HG02759 (cell line): ENCODE measurements at regions not wholly inside any gene's neighbourhood (a gene's known extent, or its start where the extent isn't known, plus 50 kb on each side); places are given as distances from the start of the nearest gene placed in this dataset.
"Not testable (repeated sequence)": the region's sequence is repeated elsewhere in the genome, so short reads cannot be mapped to it uniquely, and the experiment has no call there.

Experiments
- ATAC-seq: cut with Tn5 transposase; IDR thresholded peaks from one replicate; pipeline ENCODE4 v1.9.1; 2021; ENCODE audit warnings: mild to moderate bottlenecking, moderate library complexity; ENCODE audit not compliant: unreplicated experiment

DNA sequence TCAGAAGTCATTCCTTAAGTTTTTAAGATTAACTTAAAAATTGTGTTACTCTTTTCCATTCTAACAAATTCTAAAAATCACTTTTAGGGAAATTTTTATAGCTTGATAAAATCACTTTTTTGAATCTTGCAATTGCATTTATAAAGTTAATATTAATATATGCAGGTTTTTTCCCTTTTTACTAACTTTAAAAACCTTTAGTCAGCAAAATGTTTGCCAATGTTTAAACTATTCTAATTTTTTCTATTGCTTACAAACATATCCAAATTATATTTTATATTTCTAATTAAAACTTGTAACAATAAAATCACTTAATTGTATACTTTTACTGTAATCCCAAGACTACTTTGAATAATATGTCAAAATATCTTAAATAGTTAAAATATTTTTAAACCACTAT lies 839.4 kb downstream of the TBL1XR1 start:
- no peak for ATAC-seq

DNA sequence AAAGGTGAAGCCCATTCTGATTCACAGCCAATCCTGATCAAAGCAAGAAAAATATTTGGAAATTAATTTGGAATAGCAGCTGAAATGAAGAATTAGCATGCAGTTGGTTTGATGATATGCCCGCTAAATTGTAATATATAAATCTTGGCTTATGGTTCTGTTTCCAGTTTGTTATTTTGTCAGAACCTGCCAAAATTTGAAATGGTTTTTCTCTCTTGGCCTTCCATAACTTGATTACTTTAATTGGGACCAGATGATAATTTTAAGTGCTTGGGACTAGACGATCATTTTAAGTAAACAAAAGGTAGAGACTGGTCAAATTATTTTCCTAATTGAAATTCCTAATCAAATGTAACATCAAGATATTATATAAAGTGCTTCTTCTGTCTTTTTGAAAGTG lies 842.4 kb downstream of the TBL1XR1 start:
- ATAC-seq: no peak

GRCh38 chr3:176352716-176353334 lies 844.5 kb downstream of the TBL1XR1 start:
- ATAC-seq: no peak

DNA sequence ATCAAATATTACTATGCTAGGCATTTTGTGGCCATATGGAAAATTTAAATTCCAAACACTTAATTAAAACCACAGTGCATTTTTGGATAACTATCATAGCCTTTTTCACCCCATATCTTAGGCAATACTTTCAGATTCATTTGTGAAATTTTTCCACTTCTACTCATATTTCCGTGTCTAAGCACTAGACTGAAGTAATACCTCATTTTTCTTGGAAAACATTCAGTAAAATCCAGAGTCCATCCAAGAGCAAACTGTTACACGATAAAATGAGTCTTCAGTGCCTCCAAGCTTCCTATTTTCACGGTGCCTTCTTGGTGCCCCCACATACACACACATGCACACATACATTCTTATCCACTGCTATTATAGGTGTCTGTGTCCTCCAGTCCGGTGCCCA lies 845.9 kb downstream of the TBL1XR1 start:
- ATAC-seq: no peak

GRCh38 chr3:176349706-176350105 lies 847.6 kb downstream of the TBL1XR1 start:
- no peak for ATAC-seq

GRCh38 chr3:176347424-176348146 lies 849.7 kb downstream of the TBL1XR1 start:
- ATAC-seq: no peak

GRCh38 chr3:176341963-176342362 lies 855.3 kb downstream of the TBL1XR1 start:
- ATAC-seq: no peak

GRCh38 chr3:176328666-176329065 lies 868.6 kb downstream of the TBL1XR1 start:
- ATAC-seq: no peak

DNA sequence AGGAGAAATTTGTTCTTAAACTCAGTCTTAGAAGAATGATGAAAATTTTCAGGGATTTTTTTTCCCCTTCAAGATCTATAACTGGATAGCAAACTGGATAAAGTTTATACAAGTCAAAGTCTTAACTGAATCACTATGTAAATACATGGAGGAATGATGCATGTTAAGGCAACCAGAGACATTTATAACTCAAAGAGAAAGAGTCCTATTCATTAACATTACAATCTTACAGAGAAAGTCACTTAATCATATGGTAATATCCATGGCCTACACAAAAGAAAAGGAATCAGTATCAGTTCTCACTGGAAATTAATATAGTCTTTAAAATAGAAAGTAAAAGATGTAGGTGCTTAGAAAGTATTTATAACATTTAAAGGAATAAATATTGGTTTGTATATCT lies 869.1 kb downstream of the TBL1XR1 start:
- ATAC-seq: no peak

DNA sequence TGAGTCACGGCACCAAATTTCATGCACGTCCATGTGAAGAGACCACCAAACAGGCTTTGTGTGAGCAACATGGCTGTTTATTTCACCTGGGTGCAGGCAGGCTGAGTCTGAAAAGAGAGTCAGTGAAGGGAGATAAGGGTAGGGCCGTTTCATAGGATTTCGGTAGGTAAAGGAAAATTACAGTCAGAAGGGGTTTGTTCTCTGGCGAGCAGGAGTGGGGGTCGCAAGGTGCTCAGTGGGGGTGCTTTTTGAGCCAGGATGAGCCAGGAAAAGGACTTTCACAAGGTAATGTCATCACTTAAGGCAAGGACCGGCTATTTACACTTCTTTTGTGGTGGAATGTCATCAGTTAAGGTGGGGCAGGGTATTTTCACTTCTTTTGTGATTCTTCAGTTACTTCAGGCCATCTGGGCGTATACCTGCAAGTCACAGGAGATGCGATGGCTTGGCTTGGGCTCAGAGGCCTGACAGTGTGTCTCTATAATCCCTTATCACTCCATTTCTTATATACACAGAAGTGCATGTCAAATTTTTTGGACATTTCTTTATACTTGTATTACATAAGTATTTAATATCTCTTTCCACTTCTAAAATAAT lies 870.3 kb downstream of the TBL1XR1 start:
- ATAC-seq: not testable (repeated sequence)

GRCh38 chr3:176321532-176321931 lies 875.8 kb downstream of the TBL1XR1 start:
- not testable (repeated sequence) for ATAC-seq

- no peak for ATAC-seq
Measured at GRCh38 chr3:176321099-176321498, 876.2 kb downstream of the TBL1XR1 start.

- ATAC-seq: no peak
Measured at GRCh38 chr3:176313426-176313825, 883.9 kb downstream of the TBL1XR1 start.

DNA sequence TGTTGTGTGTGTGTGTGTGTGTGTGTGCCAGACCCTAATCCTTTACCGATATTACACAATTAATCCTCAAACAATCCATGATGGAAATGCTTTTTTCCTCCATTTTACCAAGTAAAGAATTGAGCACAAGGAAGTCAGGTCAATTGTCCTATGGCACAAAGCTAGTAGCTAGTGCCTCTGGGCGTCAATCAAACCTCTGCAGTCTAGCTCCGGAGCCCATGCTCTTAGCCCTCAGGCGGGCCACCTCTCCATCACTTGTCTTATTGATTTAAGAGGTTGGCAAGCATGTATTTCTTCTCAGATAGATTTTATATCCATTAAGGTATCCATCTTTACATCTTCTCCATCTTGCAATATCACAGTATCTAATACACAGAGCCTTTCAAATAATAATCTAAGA lies 886.6 kb downstream of the TBL1XR1 start:
- ATAC-seq: no peak

DNA sequence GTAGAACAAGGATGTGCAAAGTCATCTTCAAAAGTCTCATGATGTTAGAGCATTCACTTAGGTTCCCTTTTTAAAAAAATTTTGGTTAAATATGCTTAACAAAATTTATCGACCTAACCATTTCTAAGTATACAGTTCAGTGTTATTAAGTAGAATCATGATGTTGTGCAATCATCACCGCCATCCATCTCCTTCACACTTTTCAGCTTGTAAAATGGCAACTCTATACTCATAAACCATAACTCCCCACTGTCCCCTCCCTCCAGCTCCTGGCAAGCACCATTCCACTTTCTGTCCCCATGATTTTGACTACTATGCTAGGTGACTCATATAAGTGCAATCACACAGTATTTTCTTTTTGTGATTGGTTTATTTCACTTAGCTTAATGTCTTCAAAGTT lies 895.0 kb downstream of the TBL1XR1 start:
- ATAC-seq: no peak

DNA sequence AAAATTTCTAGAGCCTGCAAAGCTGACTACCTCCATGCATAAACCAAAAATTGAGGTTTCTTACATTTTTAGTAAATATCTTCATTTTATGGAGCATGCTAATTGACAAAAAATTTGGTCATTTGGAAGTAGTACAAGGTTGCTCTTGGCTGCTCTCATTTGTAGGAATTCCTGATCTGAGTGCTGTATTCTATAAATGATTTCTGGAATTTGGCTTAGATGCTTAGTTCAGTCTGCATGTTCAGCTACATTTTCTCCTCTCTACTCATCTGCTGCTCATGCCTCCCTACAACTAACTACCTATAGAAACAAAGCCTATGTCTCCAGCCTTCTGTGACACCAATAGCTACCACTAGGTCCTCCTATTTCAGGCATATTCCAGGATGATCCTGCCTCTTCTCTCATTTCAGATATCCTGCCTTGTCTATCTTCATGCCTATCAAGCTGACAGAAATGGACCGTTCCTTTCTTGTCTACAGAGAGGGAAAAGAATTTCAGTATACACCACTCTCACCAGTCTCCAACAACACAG lies 901.1 kb downstream of the TBL1XR1 start:
- ATAC-seq: no peak

- no peak for ATAC-seq
Measured at GRCh38 chr3:176293276-176293675, 904.0 kb downstream of the TBL1XR1 start.

GRCh38 chr3:176286476-176287085 lies 910.7 kb downstream of the TBL1XR1 start:
- ATAC-seq: no peak

- ATAC-seq: no peak
Measured at GRCh38 chr3:176275538-176275937, 921.7 kb downstream of the TBL1XR1 start.

- no peak for ATAC-seq
Measured at GRCh38 chr3:176275113-176275512, 922.2 kb downstream of the TBL1XR1 start.

DNA sequence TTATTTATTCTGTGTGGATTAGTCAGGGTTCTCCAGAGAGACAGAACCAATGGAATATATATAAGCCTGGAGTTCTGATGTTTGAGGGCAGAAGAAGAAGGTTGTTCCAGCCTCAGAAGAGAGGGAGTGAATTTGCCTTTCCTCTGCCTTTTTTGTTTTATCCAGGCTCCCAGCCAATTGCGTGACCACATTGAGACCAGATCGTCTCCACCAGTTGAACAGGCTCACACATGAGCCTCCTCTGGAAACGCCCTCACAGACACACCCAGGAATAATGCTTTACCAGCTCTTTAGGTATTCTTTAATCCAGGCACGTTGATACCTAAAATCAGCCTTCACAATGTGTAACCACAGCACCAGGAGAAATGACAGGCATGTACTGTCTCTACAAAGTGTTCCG lies 923.1 kb downstream of the TBL1XR1 start:
- ATAC-seq: no peak

DNA sequence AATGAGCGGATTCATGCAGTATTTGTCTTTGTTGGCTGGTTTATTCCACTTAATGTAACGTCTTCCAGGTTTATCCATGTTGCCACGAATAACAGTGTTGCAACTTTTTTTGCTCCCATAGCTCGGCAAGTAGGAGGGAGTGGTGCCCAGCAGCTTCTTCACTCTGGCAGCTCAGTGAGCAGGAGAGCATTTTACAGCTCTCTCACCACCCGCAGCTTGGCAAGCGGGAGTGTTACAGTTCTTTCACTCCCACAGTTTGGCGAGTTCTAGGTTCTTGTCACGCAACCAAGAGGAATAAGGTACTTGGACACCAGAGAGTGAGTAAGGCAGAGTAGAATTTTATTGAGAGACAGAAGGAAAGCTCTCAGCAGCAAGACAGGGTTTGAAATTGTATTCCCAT lies 935.2 kb downstream of the TBL1XR1 start:
- no peak for ATAC-seq
